ENCODE measurements at regions not wholly inside any gene's neighbourhood (a gene's known extent, or its start where the extent isn't known, plus 50 kb on each side); places are given as distances from the start of the nearest gene placed in this dataset.

DNA sequence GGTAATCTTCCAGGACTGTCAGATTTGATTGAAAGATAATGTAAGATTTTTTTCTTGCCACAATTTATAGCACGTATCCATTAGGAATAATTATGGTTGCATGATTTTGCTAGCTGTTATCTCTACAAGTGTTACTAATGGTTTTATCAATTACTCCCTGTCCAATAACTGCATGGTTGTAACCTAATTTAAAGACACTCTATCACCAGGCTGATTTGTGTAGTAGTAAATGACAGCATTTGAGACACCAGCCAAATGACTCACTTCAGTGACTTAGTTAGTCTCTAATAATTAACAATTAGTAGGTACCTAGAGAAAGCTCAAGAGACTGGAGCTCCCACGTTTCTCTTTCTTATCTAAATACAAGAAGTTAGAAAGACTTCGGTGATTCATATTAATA, 453.8 kb upstream of the POU3F2 start (continued):
- TF ChIP-seq ASH2L (IDR thresholded peaks at IDR 0.05; ENCODE audit: low read length) (no peak), TEAD4 (IDR thresholded peaks at IDR 0.05; ENCODE audit: low read depth, low read length) (no peak), JUN (IDR thresholded peaks at IDR 0.05; ENCODE audit: low read depth, low read length) (no peak), CHD7 (IDR thresholded peaks at IDR 0.05; ENCODE audit: insufficient replicate concordance, low read length) (no peak), NANOG (IDR thresholded peaks at IDR 0.05; ENCODE audit: insufficient read depth, low read depth, low read length, poor library complexity, severe bottlenecking) (no peak), TAF7 (optimal IDR thresholded peaks at IDR 0.05; ENCODE audit: borderline replicate concordance, low read depth, low read length) (no peak), RXRA (IDR thresholded peaks at IDR 0.05; ENCODE audit: insufficient read depth, low read depth, low read length) (no peak)
